Peyer's patch (tissue), 4 donors: ENCODE measurements at regions not wholly inside any gene's neighbourhood (a gene's known extent, or its start where the extent isn't known, plus 50 kb on each side); places are given as distances from the start of the nearest gene placed in this dataset.
"Not testable (repeated sequence)": the region's sequence is repeated elsewhere in the genome, so short reads cannot be mapped to it uniquely, and the experiment has no call there.

ENCODE experiments used
- POLR2A ChIP-seq, 2 donors: fragments of 450-650 bp; IDR thresholded peaks; one replicate each; pipeline ENCODE4 v1.5.1; 2017; ENCODE audit warnings: antibody characterized with exemption in 2 of 2, mild to moderate bottlenecking in 2 of 2, moderate library complexity in 2 of 2
- TF ChIP-seq, protein P1 (sequence below), 6 experiments: fragments of 450-650 bp in 4 of 6; fragments of 200-600 bp in 2 of 6; sonication (generic) in 1 of 6; IDR thresholded peaks; one replicate each; pipeline ENCODE4 v1.5.1; 2017 to 2019; ENCODE audit warnings: antibody characterized with exemption in 6 of 6, mild to moderate bottlenecking in 3 of 6, moderate library complexity in 1 of 6

GRCh38 chr11:91483956-91484355 lies 740.7 kb upstream of the FAT3 start:
- TF ChIP-seq, protein P1, sequence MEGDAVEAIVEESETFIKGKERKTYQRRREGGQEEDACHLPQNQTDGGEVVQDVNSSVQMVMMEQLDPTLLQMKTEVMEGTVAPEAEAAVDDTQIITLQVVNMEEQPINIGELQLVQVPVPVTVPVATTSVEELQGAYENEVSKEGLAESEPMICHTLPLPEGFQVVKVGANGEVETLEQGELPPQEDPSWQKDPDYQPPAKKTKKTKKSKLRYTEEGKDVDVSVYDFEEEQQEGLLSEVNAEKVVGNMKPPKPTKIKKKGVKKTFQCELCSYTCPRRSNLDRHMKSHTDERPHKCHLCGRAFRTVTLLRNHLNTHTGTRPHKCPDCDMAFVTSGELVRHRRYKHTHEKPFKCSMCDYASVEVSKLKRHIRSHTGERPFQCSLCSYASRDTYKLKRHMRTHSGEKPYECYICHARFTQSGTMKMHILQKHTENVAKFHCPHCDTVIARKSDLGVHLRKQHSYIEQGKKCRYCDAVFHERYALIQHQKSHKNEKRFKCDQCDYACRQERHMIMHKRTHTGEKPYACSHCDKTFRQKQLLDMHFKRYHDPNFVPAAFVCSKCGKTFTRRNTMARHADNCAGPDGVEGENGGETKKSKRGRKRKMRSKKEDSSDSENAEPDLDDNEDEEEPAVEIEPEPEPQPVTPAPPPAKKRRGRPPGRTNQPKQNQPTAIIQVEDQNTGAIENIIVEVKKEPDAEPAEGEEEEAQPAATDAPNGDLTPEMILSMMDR (IDR thresholded peaks at IDR 0.05) = not testable (repeated sequence)
- TF ChIP-seq POLR2A (IDR thresholded peaks at IDR 0.05) = not testable (repeated sequence)
